IPS-NIHi7 (cell line): ENCODE measurements at regions not wholly inside any gene's neighbourhood (a gene's known extent, or its start where the extent isn't known, plus 50 kb on each side); places are given as distances from the start of the nearest gene placed in this dataset.

Experiments
- DNase-seq: peaks from one replicate; pipeline ENCODE4 v3.0.0; 2012; ENCODE audit warnings: mixed read lengths; ENCODE audit errors: extremely low spot score

DNA sequence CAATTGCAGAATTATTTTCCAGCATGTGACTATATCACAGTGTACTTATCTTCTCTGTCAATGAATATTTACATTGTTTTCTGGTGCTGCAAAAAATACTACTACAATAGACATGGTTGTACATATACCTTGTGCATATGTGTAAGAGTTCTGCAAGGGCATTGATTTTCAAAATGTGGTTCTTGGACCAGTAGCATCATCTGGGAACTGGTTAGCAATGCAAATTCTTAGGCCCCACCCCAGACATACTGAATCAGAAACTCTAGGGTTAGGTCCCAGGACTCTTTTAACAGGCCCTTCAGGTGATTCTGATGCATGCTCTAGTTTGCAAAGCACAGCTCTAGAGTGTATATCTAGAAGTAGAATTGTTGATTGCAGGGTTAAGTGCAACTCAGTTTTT lies 292.3 kb downstream of the ZNF621 start:
- DNase-seq = no peak

DNA sequence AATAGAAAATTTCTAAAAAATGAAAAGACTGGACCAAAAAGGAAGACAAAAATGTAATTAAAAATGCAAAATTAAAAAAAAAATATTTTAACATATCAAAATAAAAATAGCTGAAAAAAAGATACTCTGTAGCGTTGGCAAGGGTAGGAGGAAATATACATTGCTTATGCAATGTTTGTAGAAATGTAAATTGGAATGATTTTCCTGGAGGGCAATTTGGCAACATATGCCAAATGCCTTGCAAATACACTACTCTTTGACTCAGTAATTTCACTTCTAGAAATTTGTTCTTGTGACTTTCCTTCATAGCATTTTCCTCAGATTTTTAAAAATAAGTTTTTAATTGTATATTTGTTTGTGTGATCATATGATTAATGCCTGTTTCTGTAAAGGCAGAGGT lies 296.6 kb downstream of the ZNF621 start:
- DNase-seq = no peak

DNA sequence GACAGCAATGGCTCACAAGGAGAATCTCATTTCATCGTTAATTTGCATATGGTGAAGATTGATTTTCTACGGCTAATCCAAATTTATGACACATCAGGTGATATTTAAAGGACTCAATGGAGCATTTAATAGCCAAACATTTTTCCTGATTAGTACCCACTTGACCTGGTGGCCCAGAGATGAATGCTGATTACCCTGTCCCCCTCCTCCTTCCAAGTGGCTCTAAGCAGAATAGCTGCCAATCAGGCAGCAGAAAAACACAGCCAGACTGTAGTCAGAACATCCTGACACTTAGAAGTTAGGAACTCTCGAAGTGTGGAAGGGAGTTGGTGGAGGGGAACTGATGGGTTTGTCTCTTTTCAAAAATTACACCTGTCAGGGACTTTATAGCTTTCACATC lies 302.5 kb downstream of the ZNF621 start:
- no peak for DNase-seq

GRCh38 chr3:40827942-40828688 lies 303.4 kb downstream of the ZNF621 start:
- DNase-seq = no peak

GRCh38 chr3:40828741-40829415 lies 304.1 kb downstream of the ZNF621 start:
- no peak for DNase-seq

DNA sequence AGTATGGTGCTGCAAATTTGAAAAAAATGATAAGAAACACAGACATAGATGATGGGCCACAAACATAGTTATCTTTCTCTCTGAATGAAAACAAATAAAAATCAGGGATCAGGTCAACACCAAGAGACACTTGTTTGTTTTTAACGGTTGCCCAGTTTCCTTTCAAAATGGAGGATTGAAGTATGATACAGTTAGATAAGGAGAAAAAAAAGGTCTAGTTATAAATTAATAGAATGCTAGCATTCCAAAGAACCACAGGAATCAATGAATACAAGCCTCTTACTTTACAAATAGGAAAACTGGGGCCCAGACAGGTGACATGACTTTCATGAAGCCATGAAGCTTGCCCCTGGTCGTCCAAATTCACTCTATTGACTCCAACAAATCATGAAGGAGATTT lies 305.1 kb downstream of the ZNF621 start:
- no peak for DNase-seq

- no peak for DNase-seq
Observed at GRCh38 chr3:40837300-40837699, 312.5 kb downstream of the ZNF621 start.

DNA sequence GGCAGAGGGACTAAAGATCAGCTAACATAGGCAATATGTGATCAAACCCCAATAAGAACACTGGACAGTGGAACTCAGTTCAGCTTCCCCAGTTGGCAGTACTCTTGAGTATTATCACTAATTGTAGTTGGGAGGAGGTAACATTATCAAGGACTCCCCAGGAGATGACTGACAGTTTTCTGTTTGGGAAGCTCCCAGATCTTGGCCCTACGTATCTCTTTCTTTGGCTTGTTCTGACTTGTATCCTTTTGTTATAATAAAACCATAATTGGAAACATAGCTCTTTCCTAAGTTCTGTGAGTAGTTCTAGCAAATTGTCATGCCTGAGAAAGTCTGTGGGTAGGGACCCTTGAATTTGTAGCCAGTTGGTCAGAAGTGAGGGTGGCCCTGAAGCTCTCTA lies 316.4 kb downstream of the ZNF621 start:
- no peak for DNase-seq

DNA sequence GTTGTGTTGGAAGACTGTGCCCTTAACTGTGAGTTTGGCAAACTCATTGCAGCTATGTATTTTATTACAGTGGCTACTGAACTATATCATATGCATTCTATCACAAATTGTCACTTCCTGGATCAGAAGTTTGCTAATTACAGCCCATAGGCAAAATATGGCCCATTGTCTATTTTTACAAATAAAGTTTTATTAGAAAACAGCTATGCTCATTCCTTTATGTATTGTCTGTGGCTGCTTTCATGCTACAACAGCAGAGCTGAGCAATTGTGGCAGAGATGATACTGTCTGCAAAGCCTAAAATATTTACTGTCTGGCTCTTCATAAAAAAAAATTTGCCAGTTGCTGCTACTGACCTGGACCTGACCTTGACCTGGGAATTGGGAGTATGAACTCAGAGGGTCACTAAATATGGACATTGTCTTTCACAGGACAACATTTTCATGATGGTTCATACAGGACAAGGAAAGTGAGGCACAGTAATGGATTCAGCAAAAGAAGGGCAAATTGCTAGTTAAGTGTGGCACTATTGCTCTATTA lies 316.9 kb downstream of the ZNF621 start:
- no peak for DNase-seq

GRCh38 chr3:40842714-40843113 lies 318.0 kb downstream of the ZNF621 start:
- no peak for DNase-seq

DNA sequence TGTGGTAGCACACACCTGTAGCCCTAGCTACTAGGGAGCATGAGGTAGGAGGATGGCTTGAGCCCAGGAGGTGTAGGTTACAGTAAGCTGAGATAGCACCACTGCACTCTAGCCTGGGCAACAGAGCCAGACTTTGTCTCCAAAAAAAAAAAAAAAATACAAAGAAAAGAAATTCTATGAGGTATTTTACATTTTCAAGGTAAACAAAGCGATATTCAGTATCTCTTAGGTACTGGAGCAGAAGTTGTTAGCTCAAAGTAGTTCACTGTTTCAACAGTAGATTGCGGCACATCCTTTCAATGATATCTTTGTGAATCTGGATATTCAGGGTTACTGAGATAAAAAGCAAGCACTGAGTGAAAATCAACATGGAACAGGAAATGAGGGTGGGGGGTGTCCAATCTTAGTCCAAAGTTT lies 318.5 kb downstream of the ZNF621 start:
- no peak for DNase-seq

- peak; percentile 44 for DNase-seq
Observed at GRCh38 chr3:40843851-40844548, 319.2 kb downstream of the ZNF621 start.

DNA sequence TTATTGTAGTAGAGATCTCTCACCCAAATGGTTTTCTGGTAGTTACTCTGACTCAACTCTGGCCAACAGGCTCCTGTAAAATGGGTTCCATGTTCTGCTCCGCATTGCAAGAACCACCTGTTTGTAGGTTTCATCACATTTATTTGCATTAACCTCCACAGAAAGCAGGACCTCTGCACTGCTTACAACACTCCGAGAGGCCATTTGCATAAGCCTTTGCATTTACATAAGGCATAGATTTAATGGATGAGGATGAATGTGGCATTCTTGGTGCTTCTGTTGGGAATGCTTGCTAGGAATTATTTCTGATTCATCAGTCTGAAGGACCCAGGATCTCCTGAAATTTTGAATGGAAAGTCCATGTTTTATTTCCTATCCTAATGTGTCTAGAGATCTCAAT lies 320.1 kb downstream of the ZNF621 start:
- DNase-seq = no peak

- DNase-seq = no peak
Observed at GRCh38 chr3:40845447-40845846, 320.7 kb downstream of the ZNF621 start.

GRCh38 chr3:40845916-40846315 lies 321.2 kb downstream of the ZNF621 start:
- no peak for DNase-seq

- DNase-seq = no peak
Observed at GRCh38 chr3:40846451-40846850, 321.7 kb downstream of the ZNF621 start.

DNA sequence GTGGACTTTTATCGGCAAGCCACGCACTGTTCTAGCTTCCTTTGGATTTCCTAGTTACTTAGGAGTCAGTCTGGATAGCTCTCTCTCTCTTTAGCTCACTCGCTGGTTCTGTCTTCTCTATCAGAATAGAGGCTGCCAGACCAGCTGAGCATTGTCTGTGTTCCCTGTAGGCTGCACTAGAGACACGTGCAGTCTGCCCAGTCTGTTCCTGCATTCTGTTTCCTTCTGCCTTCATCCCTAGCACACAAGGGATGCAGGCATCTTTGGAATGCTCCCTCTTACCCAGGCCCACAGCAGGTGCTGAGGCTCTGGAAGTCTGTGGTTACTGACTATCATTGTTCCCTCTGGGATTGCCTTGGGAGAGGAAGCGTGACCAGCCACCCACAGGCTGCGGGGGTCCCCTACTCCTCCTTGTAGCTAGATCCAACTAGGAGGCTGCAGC lies 322.8 kb downstream of the ZNF621 start:
- DNase-seq = peak; percentile 83

GRCh38 chr3:40848421-40848820 lies 323.7 kb downstream of the ZNF621 start:
- no peak for DNase-seq

GRCh38 chr3:40850861-40851260 lies 326.1 kb downstream of the ZNF621 start:
- DNase-seq = no peak

DNA sequence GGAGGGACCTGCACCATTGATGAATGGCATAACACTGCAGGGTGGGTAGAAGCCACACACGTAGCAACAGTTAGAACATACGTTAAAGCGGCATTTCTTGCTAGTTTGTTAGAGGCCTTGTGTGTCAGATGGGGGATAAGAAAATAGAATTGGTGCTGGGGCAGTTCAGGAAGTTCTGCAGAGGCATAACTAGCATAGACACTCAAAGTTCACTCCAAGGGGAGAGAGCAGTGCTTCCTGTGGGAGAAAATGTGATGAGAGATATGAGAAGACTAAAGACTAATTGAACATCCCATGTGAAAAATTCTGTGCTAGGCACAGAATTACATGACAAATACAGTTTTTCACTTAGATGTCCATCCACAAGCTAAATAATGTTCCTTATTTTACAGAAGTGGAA lies 327.1 kb downstream of the ZNF621 start:
- DNase-seq = no peak

DNA sequence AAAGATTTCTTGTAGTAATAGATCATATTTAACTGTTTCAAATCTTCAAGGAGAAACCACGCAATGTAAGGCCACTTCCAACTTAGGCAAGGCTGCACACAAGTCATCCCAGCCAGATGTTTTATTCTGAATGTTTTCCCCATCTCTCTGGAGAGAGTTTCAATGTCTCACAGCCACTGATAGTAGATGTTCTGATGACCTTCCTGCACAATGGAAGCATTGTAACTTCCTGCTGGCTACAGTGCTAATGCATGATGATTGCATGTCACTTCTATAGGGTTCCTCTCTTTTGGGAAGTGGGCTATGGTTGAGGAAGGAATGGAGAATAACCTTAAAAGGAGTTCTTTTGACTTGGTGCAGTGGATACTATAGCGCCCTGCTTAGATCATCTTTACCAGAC lies 328.0 kb downstream of the ZNF621 start:
- DNase-seq = no peak

GRCh38 chr3:40853474-40853873 lies 328.7 kb downstream of the ZNF621 start:
- no peak for DNase-seq

DNA sequence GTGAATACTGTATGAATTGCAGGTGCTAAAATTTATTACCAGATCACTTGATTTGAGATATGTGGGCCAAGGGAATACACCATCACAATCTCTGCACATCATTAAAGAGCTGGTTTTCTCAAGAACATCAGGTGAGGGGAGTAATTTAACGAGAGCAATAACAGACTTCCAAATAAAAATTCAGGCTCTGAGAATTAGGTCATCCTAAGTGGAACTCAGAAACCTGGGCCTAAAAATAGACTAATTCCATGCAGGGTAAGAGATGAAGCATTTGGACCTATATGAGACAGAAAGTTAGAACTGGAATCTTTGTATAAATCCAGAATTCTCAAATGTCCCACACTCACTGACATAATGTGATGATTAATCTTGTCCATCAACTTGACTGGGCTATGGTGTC lies 331.1 kb downstream of the ZNF621 start:
- no peak for DNase-seq
